Germinal center (tissue), 1 donor: ENCODE measurements at regions not wholly inside any gene's neighbourhood (a gene's known extent, or its start where the extent isn't known, plus 50 kb on each side); places are given as distances from the start of the nearest gene placed in this dataset.

ENCODE experiments used
- DNase-seq: peaks from one replicate; pipeline ENCODE4 v3.0.0; 2012; ENCODE audit warnings: mixed read lengths, low spot score

DNA sequence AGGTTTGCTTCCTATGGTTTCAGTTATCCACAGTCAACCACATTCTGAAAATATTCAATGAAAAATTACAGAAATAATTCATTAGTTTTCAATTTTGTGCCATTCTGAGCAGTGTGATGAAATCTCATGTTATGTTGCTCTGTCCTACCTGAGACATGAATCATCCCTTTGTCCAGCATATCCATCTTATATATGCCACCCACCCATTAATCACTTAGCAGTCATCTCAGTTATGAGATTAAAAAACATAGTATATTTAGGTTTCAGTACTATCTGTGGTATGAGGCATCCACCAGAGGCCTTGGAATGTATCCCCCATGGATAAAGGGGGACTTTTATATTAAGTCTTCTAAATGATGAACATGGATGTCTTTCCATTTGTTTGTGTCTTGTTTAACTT lies 64.7 kb upstream of the PROK2 start:
- no peak for DNase-seq

DNA sequence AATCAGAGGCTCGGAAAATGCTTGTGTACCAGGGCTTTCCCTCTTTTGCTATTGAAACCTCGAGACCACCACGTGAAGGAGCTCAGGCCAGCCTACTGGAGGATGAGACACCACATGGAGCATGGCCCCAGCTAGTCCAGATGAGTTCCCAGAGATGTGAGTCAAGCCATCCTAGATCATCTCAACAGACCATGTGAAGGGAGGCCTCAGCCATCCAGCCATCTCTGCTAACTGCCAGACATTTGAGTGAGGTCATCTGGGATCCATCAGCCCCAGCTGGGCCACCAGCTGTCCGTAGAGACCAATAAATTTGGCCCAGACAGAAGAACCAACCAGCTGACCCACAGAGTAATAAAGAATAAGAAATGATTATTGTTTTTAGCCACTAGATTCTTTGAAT lies 62.8 kb upstream of the PROK2 start:
- no peak for DNase-seq

- DNase-seq = no peak
Measured at GRCh38 chr3:71846185-71846584, 61.2 kb upstream of the PROK2 start.

- DNase-seq = no peak
Measured at GRCh38 chr3:71843071-71843470, 58.1 kb upstream of the PROK2 start.

GRCh38 chr3:71838406-71838805 lies 53.5 kb upstream of the PROK2 start:
- DNase-seq = no peak
